H1 (cell line): ENCODE measurements at regions not wholly inside any gene's neighbourhood (a gene's known extent, or its start where the extent isn't known, plus 50 kb on each side); places are given as distances from the start of the nearest gene placed in this dataset.

Source experiments
- CTCF ChIP-seq, 3 experiments: IDR thresholded peaks; 1 replicate in 2 of 3; 2 replicates in 1 of 3; pipeline versions ENCODE4 v1.5.1 to v1.6.1; 2011; ENCODE audit warnings: low read length in 3 of 3, mild to moderate bottlenecking in 3 of 3, inconsistent platforms in 2 of 3, low read depth in 1 of 3, moderate library complexity in 1 of 3; ENCODE audit not compliant: insufficient read depth in 1 of 3; ENCODE audit errors: control extremely low read depth in 1 of 3
- GABPA ChIP-seq: IDR thresholded peaks from 2 replicates; pipeline ENCODE4 v1.6.1; 2011; ENCODE audit warnings: mild to moderate bottlenecking, low read length, moderate library complexity, borderline replicate concordance; ENCODE audit not compliant: insufficient read depth
- HDAC6 ChIP-seq: IDR thresholded peaks from one replicate; pipeline ENCODE4 v1.7.1; 2012; ENCODE audit warnings: low read depth, mild to moderate bottlenecking, inconsistent platforms, low read length, moderate library complexity
- POLR2A ChIP-seq, 2 experiments: IDR thresholded peaks; 1 replicate in 1 of 2; 2 replicates in 1 of 2; pipeline ENCODE4 v1.6.1; 2011; ENCODE audit warnings: low read depth in 2 of 2, low read length in 2 of 2, mild to moderate bottlenecking in 2 of 2; ENCODE audit errors: control extremely low read depth in 1 of 2
- SP1 ChIP-seq: IDR thresholded peaks from 2 replicates; pipeline ENCODE4 v1.6.1; 2011; ENCODE audit warnings: low read depth, low read length
- TAF1 ChIP-seq: IDR thresholded peaks from 2 replicates; pipeline ENCODE4 v1.6.1; 2011; ENCODE audit warnings: mild to moderate bottlenecking, low read depth, low read length
- YY1 ChIP-seq: IDR thresholded peaks from 2 replicates; pipeline ENCODE4 v1.6.1; 2011; ENCODE audit warnings: low read depth, mild to moderate bottlenecking, low read length
- TF ChIP-seq, protein P1 (sequence below): fragments of 300-600 bp; sonication (generic); IDR thresholded peaks from 2 replicates; pipeline ENCODE4 v1.7.1; 2012; ENCODE audit warnings: low read length, moderate library complexity, mild to moderate bottlenecking, inconsistent platforms; ENCODE audit not compliant: insufficient replicate concordance

GRCh38 chr6:88538840-88539239 is 372.7 kb upstream of the CNR1 start:
- TF ChIP-seq GABPA, result no peak
- TF ChIP-seq YY1, result no peak
- no peak for TF ChIP-seq CTCF (IDR thresholded peaks at IDR 0.05; ENCODE audit: control extremely low read depth in 1 of 3, insufficient read depth in 1 of 3, low read depth in 1 of 3, low read length in 3 of 3)
- TF ChIP-seq HDAC6, result no peak
- TF ChIP-seq, protein P1, sequence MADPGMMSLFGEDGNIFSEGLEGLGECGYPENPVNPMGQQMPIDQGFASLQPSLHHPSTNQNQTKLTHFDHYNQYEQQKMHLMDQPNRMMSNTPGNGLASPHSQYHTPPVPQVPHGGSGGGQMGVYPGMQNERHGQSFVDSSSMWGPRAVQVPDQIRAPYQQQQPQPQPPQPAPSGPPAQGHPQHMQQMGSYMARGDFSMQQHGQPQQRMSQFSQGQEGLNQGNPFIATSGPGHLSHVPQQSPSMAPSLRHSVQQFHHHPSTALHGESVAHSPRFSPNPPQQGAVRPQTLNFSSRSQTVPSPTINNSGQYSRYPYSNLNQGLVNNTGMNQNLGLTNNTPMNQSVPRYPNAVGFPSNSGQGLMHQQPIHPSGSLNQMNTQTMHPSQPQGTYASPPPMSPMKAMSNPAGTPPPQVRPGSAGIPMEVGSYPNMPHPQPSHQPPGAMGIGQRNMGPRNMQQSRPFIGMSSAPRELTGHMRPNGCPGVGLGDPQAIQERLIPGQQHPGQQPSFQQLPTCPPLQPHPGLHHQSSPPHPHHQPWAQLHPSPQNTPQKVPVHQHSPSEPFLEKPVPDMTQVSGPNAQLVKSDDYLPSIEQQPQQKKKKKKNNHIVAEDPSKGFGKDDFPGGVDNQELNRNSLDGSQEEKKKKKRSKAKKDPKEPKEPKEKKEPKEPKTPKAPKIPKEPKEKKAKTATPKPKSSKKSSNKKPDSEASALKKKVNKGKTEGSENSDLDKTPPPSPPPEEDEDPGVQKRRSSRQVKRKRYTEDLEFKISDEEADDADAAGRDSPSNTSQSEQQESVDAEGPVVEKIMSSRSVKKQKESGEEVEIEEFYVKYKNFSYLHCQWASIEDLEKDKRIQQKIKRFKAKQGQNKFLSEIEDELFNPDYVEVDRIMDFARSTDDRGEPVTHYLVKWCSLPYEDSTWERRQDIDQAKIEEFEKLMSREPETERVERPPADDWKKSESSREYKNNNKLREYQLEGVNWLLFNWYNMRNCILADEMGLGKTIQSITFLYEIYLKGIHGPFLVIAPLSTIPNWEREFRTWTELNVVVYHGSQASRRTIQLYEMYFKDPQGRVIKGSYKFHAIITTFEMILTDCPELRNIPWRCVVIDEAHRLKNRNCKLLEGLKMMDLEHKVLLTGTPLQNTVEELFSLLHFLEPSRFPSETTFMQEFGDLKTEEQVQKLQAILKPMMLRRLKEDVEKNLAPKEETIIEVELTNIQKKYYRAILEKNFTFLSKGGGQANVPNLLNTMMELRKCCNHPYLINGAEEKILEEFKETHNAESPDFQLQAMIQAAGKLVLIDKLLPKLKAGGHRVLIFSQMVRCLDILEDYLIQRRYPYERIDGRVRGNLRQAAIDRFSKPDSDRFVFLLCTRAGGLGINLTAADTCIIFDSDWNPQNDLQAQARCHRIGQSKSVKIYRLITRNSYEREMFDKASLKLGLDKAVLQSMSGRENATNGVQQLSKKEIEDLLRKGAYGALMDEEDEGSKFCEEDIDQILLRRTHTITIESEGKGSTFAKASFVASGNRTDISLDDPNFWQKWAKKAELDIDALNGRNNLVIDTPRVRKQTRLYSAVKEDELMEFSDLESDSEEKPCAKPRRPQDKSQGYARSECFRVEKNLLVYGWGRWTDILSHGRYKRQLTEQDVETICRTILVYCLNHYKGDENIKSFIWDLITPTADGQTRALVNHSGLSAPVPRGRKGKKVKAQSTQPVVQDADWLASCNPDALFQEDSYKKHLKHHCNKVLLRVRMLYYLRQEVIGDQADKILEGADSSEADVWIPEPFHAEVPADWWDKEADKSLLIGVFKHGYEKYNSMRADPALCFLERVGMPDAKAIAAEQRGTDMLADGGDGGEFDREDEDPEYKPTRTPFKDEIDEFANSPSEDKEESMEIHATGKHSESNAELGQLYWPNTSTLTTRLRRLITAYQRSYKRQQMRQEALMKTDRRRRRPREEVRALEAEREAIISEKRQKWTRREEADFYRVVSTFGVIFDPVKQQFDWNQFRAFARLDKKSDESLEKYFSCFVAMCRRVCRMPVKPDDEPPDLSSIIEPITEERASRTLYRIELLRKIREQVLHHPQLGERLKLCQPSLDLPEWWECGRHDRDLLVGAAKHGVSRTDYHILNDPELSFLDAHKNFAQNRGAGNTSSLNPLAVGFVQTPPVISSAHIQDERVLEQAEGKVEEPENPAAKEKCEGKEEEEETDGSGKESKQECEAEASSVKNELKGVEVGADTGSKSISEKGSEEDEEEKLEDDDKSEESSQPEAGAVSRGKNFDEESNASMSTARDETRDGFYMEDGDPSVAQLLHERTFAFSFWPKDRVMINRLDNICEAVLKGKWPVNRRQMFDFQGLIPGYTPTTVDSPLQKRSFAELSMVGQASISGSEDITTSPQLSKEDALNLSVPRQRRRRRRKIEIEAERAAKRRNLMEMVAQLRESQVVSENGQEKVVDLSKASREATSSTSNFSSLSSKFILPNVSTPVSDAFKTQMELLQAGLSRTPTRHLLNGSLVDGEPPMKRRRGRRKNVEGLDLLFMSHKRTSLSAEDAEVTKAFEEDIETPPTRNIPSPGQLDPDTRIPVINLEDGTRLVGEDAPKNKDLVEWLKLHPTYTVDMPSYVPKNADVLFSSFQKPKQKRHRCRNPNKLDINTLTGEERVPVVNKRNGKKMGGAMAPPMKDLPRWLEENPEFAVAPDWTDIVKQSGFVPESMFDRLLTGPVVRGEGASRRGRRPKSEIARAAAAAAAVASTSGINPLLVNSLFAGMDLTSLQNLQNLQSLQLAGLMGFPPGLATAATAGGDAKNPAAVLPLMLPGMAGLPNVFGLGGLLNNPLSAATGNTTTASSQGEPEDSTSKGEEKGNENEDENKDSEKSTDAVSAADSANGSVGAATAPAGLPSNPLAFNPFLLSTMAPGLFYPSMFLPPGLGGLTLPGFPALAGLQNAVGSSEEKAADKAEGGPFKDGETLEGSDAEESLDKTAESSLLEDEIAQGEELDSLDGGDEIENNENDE, result no peak
- TF ChIP-seq SP1, result no peak
- TF ChIP-seq POLR2A (IDR thresholded peaks at IDR 0.05; ENCODE audit: control extremely low read depth in 1 of 2, low read depth in 2 of 2, low read length in 2 of 2), result no peak
- no peak for TF ChIP-seq TAF1
